HEK293 (cell line): ENCODE measurements at regions not wholly inside any gene's neighbourhood (a gene's known extent, or its start where the extent isn't known, plus 50 kb on each side); places are given as distances from the start of the nearest gene placed in this dataset.

Experiments
- CTCF ChIP-seq: fragments of 450-650 bp; formaldehyde crosslinking; IDR thresholded peaks from 2 replicates; pipeline ENCODE4 v1.5.1; 2016; ENCODE audit warnings: missing biosample characterization, missing genetic modification characterization
- PRDM4 ChIP-seq: fragments of 450-650 bp; formaldehyde crosslinking; IDR thresholded peaks from 2 replicates; pipeline ENCODE4 v1.5.1; 2017; ENCODE audit warnings: missing biosample characterization, missing genetic modification characterization
- SP2 ChIP-seq: fragments of 450-650 bp; formaldehyde crosslinking; IDR thresholded peaks from 2 replicates; pipeline ENCODE4 v1.5.1; 2016; ENCODE audit warnings: missing biosample characterization, missing genetic modification characterization
- ZNF24 ChIP-seq: fragments of 450-650 bp; formaldehyde crosslinking; IDR thresholded peaks from 2 replicates; pipeline ENCODE4 v1.5.1; 2016; ENCODE audit warnings: missing biosample characterization, missing genetic modification characterization
- ZNF302 ChIP-seq: fragments of 450-650 bp; formaldehyde crosslinking; IDR thresholded peaks from 2 replicates; pipeline ENCODE4 v1.5.1; 2016; ENCODE audit warnings: missing biosample characterization, missing genetic modification characterization, low read depth
- ZNF48 ChIP-seq: fragments of 450-650 bp; formaldehyde crosslinking; IDR thresholded peaks from 2 replicates; pipeline ENCODE4 v1.5.1; 2016; ENCODE audit warnings: missing biosample characterization, missing genetic modification characterization
- ZNF488 ChIP-seq: fragments of 450-650 bp; formaldehyde crosslinking; IDR thresholded peaks from 2 replicates; pipeline ENCODE4 v1.5.1; 2016; ENCODE audit warnings: missing biosample characterization, missing genetic modification characterization
- ZNF658 ChIP-seq: fragments of 450-650 bp; formaldehyde crosslinking; IDR thresholded peaks from 2 replicates; pipeline ENCODE4; 2016; ENCODE audit warnings: missing biosample characterization, missing genetic modification characterization

GRCh38 chr14:106679776-106680175 is 1153.4 kb downstream of the TMEM121 start:
- TF ChIP-seq PRDM4 (tag by site-specific recombination) = no peak
- no peak for TF ChIP-seq ZNF488
- no peak for TF ChIP-seq ZNF48
- TF ChIP-seq ZNF24 (tag by site-specific recombination) = no peak
- TF ChIP-seq ZNF302 (tag by site-specific recombination) = no peak
- TF ChIP-seq ZNF658 = no peak
- TF ChIP-seq CTCF (tag by site-specific recombination) = no peak
- no peak for TF ChIP-seq SP2 (tag by site-specific recombination)
